GM12865 (cell line): ENCODE measurements at regions not wholly inside any gene's neighbourhood (a gene's known extent, or its start where the extent isn't known, plus 50 kb on each side); places are given as distances from the start of the nearest gene placed in this dataset.
"Not testable (repeated sequence)": the region's sequence is repeated elsewhere in the genome, so short reads cannot be mapped to it uniquely, and the experiment has no call there.

Experiments
- DNase-seq: peaks from one replicate; pipeline ENCODE4 v3.0.0; 2010; ENCODE audit warnings: low read depth
- H3K4me3 ChIP-seq: 2 replicates; pipeline ENCODE4 v1.5.1; 2011; ENCODE audit warnings: mild to moderate bottlenecking, low read depth, low read length, control low read depth
- CTCF ChIP-seq: IDR thresholded peaks from 2 replicates; pipeline ENCODE4 v1.5.1; 2011; ENCODE audit warnings: low read length, control low read depth, low read depth, inconsistent platforms; ENCODE audit not compliant: insufficient read depth; ENCODE audit errors: missing control alignments

GRCh38 chr10:60595852-60596251 lies 182.4 kb upstream of the CDK1 start:
- TF ChIP-seq CTCF = no peak
- H3K4me3 ChIP-seq = no peak overlapping the region
- DNase-seq = no peak

- DNase-seq = no peak
- no peak overlapping the region for H3K4me3 ChIP-seq
- no peak for TF ChIP-seq CTCF
Observed at GRCh38 chr10:60594476-60595051, 183.7 kb upstream of the CDK1 start.

GRCh38 chr10:60591119-60591518 lies 187.2 kb upstream of the CDK1 start:
- TF ChIP-seq CTCF = no peak

GRCh38 chr10:60589376-60589775 lies 188.9 kb upstream of the CDK1 start:
- no peak for TF ChIP-seq CTCF
- H3K4me3 ChIP-seq = no peak overlapping the region
- DNase-seq = no peak

More at GRCh38 chr10:60591119-60591518, 187.2 kb upstream of the CDK1 start:
- DNase-seq = no peak
- H3K4me3 ChIP-seq = no peak overlapping the region

GRCh38 chr10:60581782-60582181 lies 192.1 kb upstream of the ANK3 start:
- H3K4me3 ChIP-seq, DNase-seq: not testable (repeated sequence)

- no peak overlapping the region for H3K4me3 ChIP-seq
- DNase-seq = no peak
- no peak for TF ChIP-seq CTCF
Observed at GRCh38 chr10:60578217-60578616, 188.5 kb upstream of the ANK3 start.

- no peak for TF ChIP-seq CTCF
- no peak for DNase-seq
- no peak overlapping the region for H3K4me3 ChIP-seq
Observed at GRCh38 chr10:60576130-60577069, 186.7 kb upstream of the ANK3 start.
